GM18499 (cell line): ENCODE measurements at regions not wholly inside any gene's neighbourhood (a gene's known extent, or its start where the extent isn't known, plus 50 kb on each side); places are given as distances from the start of the nearest gene placed in this dataset.

ENCODE experiments used
- ATAC-seq: cut with Tn5 transposase; IDR thresholded peaks from one replicate; pipeline ENCODE4 v1.9.1; 2021; ENCODE audit warnings: moderate number of reproducible peaks; ENCODE audit not compliant: insufficient read depth, unreplicated experiment

DNA sequence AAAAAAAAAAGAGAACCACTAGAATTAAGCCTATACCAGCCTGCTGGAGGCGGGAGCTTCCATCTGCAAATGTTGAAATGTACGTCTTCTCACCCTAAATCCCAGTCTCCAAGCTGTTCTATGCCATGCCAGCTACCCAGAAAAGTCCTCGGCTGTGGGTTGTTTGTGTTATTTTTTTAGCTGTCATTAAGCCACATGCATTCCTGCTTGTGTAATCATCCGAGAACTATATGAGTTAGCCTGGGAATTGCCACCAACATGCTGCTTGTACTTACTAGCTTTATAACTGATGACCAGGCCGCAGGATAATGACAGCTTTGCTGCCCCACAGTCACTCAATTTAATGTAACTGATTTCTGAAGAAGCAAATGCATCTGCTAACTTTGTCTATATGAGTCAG, 313.9 kb upstream of the SALL1 start:
- ATAC-seq, result no peak

DNA sequence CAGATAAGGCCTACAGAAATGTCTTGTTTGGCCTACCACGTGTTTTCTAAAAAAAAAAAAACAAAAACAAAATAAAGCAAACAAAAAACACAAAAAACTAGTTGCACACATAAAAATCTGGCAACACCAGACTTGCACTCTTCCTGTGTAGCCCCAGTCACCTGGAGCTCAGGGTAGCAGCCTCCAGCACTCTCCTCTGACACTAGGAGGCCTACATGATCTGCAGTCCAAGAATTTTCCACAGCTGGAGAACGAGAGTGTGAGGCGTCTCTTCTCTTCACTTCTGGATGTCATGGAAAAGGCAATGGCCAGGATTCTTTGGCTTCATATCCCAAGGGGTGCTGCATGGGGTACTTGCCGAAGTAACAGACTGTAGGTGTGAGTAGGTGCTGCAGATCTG, 310.2 kb upstream of the SALL1 start:
- ATAC-seq, result no peak

DNA sequence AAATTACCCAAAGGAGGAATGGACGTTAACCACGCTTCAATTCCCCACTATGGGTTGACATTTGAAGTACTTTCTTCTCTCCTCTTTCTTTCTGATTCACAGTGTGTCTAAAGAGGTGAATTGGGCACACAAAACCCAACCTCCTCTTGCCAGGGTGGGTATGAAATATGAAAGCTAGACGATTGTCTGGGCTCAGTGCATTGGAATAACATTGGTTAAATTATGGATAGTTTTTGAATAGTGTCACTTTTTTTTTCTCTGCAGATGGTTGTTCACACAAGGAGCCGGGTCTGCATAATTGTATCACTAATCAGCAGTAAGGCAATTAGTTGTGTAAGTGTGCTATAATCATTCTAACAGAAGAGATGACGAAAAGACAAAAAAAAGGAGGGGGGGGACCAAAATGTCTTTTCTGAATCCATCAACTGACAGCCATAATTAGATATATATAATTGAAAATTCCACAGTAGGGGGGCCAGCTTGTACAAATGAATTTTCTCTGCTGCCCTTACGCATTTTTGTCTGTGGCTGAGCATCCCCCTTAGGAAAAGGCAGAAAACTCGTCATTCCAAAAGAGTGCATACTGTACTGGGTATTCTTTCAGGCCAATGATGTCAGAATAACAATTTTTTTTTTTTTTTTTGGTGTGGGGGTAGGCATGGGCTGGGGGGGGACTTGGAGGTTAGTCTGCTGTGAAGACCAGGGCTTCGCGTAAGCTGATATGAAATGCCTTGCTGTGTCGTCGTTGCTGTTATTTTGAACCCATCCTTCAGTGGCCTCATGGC, 307.5 kb upstream of the SALL1 start:
- ATAC-seq, result no peak

DNA sequence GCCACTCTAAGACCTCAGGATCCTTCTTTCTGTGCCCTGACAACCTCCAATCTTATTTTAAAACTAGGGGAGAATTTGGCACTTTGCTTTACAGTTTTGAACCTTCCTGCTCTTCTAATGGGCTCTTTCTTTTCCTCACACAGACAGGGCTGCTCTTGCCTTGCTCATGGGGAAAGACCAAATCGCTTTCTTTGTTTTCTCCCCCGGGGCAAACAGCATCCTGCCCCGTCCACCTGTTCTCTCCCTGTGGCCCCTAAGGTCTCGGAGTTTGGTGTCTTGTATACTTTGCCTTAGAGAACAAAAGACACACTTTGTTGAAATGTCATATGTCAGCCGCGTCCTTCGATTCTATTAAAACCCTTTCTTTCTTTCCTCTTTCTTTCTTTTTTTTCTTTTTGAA, 306.7 kb upstream of the SALL1 start:
- no peak for ATAC-seq

DNA sequence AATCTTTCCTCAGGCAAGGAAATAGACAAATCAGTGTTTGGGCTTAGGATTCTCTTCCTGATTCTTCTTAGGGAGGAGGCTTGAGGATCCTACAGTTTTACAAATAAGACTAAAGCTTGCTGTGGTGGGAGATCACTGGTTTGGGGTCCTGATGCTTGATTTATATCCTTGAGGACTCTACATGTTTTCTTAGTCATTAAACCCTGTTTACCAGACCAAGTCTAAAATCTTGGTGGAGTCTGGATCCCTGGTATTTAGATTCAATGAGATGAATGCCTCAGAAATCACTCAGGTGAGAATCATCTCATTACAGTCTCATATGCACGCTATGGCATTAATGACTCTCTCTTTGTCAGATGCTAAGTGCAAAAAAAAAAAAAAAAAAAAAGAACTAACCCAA, 304.3 kb upstream of the SALL1 start:
- ATAC-seq, result no peak

DNA sequence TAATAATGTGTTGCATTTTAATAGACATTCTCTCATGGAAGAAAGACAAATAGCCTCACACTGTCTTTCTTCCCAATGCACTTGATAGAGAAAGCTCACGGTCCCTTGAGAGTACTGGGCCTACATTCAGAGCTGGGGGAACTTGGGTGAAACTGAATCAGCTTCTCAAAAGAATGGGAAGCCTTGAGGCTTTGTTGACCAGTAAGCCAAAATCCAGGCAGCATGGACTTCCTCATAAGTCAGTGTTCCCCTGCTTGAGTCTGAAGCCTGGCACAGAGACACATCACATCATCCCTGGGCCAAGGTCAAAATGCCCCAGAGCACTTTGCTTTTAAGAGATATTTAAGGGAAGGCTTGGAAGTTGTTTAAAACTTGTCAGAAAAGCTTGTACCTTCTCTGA, 302.2 kb upstream of the SALL1 start:
- no peak for ATAC-seq

DNA sequence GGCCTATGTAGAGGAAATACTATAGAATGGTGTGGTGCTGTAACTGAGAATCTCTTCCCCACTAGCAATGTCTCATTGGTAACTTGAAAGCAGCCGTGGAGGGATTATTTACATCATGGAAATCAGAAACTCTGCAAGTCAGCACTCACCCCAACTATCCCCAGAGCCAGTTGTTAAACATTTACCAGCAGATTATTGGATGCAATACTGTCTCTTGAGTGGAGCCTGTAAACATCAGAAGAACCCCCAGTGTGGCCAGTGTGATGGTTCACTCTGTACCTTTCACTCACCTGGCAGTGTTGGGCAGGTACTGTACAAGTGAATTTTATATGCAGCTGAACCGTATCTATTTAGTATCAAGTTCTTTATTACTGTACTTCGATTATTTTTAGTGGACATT, 299.8 kb upstream of the SALL1 start:
- no peak for ATAC-seq

DNA sequence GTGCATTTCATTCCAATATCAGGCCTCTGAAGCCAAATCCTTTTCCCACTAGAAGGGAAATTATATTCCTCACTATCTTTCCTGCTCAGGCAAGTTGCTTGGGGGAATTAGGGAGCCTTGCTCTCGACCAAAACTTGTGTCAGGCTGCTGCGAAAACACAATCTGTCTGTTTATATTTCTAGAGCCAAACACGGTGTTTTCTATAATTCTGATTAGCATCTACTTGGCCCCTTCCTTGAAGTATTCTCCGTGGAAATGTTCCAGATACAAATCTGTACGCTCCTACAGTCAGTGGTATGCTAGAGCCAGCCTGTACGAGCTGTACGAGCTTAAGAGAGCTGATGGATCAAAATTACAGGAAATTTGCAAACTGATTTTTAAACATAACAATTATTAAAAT, 299.3 kb upstream of the SALL1 start:
- ATAC-seq, result no peak

DNA sequence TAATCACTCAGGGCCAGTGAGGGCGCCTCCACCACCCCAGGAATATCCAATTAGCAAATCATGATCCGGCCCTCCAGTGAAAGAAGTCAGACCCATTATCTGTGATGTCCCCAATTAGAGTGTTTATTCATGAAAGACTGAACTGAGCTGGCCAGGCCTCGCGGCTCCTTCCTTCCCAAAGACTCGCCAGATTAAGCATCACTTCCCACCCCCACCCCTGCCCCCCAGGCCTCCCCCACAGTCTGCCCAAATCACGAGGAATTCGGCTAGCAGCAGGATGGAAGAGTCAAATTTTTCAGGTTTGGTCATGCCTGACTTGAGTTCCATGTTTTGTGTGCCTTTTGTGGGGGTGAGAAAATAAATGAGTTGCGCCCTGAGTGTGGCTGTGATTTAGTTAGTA, 298.4 kb upstream of the SALL1 start:
- no peak for ATAC-seq

DNA sequence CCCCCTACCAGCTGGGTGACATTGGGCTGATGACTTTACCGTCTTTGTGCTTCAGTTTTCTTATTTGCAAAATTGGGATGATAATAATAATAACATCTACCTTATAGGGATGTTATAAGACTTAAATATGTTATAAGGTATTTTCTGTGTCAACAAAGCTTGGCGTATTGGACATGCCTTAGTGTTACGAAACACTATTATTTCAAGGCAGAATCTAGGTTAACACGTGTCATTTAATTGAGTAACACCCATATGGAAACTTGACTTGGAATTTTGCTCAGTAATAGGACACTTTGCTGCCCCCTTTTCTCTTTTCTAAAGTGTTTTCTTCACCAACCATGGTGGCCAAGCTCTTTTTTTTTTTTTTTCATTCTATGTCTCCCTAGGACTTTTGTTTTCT, 294.2 kb upstream of the SALL1 start:
- no peak for ATAC-seq

DNA sequence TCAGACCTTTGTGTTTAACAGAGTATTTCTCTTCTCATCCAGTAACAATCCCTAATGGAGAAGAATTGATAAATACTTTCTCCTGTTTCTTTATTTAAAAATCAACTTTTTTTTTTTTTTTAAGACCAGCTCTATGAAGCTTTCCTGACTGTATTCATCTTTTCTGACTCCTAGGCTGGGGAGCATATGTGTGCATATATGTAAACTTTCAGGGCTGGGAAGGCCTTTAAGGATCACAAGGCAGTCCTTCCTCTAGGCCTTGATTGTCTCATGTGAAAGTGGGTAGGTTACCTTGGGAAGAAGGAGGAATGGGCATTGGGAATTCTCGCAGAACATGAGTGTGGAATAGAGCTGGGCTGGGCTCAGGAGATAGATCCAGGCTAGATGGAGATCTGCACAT, 292.9 kb upstream of the SALL1 start:
- ATAC-seq, result no peak

DNA sequence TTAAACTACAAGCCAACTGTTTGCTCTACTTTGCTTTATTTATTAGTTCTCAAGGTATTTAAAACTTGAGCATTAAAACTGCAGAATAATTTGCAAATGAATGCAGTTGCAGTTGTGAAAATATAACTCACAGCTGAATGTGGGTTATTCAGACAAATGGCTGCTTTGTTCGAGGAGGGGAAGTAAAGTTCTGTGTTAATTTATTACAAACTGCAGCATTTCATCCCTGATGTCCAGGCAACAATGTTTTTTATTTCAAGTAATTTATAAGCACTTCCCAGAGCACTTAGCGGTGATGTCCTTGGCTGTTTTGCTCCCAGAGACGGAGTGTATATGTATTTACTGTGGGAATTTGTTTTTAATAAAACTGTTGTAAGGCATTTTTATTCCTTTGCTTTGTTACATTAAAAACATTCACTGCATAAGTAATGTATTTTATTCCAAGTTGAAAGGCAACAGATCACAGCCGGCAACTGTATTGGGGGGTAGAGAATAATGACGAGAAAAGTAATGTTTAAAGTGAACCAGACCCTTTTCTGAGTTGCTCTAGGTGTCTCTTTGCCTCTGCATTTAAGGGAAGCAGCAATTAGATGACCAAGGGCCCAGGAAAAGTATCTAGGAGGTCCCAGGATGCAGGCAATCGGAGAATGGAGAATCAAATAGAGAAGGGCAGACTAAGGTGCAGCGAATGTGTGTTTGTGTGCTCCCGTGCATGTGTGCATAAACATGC, 291.2 kb upstream of the SALL1 start:
- no peak for ATAC-seq

DNA sequence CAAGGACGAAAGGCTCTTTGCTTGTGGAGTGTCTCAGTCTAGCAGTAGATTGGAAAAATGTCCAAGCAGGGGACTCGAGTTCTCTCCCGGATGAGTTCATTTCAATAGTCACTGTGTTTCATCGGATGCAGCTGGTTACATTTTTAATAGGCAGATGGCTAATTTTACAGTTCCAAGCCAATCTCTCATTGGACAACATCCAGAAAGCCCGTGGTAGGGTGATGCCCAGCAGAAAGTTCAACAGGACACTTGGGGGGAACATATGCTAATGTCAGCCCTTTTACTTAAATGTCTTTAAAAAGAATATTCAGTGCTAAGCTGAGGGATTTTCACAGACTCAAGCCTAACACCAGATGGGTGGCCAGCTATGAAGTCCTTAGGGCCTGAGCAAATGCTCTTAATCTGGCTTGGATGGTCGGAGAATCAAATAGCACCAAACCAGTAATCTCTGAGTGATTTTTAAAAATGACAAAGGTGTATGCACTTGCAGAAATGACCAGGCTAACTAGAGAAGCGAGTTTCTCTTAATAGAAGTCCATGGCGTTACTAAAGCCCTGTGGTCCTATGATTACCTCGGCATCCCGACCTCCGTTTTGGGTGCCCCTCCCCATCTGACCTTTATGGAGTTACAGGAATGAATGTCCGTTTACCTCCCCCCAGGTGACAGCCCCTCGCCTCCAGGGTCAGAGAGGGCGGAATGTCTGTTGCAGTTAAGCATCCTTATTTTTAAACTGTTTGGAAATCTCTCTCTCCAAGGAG, 289.2 kb upstream of the SALL1 start:
- no peak for ATAC-seq

DNA sequence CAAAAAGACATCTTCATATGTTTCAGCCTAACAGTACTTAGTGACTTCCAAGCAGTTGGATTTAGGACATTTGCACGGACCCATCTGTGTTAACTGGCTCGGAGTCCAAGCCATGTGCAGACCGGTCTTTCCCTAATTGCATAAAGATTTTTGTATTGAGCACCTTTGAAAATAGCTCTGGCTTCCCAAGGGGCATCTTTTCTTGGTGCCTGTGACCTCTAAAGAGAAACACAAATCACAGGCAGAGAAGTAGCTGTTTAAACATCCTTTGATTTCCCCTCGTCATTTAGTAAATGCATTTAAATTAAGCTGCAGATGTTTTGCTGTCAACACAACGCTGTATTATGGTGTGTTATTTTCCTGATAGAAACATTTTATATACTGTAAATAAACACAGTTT, 288.2 kb upstream of the SALL1 start:
- no peak for ATAC-seq

DNA sequence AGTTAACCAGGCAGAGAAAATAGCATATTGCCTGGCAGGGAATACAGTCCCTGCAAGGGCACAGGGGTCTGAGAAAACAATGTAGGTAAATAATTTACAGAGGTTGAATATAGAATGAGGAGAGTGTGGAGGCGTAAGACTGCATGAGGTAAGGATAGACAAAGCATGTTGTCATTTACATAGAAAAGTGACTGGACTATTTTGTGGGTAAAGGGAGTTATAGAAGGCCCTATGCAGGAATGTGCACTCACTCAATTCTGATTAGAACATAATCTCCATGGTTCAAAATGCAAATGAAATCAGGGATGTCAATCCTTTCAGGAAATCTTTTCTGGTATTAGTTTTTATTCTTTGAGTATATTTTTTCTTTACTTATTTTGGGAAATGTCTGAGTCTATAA, 285.7 kb upstream of the SALL1 start:
- no peak for ATAC-seq

DNA sequence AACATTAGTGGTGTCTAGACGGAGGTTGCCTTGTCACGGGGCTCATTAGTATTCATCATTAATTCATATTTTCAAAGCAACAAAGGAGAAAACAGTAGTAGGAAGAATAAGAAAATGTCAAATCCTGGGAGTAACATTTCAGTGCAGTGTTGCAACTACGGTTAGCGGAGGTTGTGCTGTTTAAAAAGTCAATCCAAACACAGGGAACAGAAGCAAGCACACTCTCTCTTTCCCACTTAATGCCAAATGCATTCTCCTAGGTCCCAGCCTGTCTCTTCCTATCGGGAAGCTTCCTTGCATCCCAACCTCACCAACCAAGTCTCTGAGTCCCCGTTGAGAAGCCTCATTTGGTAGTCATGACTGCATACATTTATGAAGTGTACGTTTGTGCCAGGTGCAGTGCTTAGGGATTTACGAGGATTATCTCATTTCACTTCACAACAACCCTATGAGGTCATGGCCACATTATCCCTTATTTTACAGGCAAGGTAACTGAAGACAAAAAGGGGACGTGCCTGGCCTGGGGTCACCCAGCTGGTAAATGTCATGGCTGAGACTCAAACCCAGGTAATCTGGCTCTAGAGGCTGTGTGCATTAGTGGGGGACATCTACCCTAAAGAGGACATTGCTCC, 283.6 kb upstream of the SALL1 start:
- no peak for ATAC-seq

DNA sequence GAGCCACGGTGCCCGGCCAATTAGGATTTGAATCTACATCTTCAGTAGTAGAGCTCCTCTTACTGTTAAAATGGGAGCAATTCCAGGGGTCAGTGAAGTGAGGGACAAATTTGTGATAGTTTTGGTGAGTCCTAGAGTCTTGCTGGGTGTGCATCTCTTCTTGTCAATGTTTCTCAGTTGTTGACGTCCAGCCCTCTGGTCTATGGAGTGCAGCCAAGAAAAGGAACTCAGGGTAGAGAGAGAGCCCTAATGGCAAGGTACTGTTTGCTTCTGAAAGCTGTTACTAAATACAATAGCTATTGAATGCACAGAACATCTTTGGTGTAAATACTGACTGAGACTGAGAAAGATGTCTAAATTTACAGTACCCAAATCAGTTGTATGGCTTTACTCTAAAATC, 282.5 kb upstream of the SALL1 start:
- ATAC-seq, result no peak

DNA sequence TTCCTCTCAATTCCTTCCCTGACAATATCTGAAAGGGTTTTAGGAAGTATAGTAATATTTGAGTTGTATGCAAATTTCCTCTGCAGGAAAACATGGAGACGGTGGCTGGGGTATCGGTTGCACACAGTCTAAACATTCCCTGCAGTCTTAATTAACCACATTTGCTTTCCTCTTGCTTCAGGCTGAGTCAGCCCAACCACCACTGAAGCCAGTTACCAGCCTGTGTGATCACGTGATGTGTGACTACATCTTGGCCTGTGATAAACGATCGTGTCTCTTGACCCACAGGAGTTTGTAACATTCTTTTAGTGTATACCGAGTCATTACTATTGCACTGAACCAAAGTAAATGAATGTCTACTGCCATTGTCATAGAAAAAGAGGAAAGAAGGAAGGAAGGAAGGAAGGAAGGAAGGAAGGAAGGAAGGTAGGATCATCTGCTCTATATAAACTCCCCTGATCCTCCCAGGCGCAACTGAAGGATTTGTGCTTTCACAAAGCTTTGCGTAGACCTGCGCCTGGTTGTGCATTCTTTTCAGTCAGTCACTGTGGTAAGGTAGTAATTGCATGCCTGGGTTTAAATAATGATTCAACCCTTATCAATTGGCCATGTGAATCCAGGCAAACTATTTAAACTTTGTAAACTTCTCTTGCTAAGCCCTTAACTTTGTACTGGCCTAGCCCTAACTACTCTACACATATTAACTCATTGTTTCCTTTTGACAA, 280.6 kb upstream of the SALL1 start:
- ATAC-seq, result no peak

DNA sequence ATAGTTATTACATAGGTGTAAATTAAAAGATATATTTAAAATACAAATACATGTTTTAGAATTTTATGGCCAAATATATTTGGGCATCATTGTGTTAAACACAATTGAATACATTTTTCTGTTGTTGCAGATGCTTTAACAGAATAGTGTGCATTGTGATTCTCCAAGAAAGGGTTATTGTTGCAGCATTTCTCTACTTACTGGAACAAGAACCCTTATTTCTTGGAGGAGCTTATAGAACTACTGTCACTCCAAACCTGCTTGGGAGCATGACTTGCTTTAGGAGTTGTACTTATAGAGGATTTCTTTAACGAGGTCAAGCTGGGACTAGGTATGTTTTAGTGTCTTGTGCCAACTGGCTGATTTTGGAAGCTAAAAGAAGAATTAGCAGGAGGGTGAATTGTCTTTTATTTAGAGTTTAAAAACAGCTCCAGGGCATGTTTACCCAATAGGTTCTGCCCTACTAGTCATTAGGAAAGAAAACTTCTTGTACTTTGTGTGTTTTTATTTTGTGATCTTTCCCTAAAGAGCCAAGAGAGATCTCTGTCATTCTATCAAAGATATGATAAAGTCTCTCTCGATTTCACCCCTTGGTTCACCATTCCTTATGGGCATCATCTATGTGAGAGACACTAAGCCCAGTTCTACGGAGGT, 279.8 kb upstream of the SALL1 start:
- ATAC-seq, result no peak

DNA sequence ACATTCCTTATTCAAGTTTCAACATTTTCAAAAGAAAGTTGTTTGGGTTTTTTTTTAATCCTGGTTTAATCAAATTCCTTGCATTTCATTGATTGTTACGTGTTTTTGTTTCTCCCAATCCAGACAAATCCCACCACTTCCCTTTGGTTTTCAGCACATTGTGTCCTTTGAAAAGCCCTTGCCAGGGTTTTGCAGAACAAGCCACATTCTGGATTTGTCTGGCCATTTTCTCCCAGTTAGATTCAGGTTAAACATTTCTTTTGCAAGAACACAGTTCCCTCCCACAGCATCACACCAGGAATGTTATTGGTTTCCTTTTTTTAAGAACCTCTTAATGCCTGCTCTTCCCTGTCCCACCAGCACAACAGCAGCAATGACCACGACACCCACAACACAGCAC, 278.0 kb upstream of the SALL1 start:
- ATAC-seq, result no peak
